ENCODE measurements at regions not wholly inside any gene's neighbourhood (a gene's known extent, or its start where the extent isn't known, plus 50 kb on each side); places are given as distances from the start of the nearest gene placed in this dataset.
"Not testable (repeated sequence)": the region's sequence is repeated elsewhere in the genome, so short reads cannot be mapped to it uniquely, and the experiment has no call there.

DNA sequence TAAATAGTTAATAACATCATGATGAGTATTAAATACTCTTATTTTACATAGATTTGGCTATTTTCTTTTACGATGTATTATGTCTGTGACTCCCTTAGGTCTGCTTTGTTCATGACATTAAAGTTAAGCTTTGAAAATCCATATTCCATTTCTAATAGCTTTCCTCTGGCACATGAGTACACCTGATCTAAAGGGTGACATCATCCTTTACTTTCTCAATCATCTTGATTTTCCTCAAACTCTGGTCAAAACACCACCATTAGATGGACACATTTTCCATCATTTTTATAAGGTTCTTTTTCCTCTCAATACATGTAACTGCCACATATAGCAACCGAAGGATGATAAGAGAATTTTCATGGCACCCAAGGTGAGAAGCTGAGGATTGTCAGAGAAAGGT, 54.3 kb upstream of the BDP1 start:
- H3K36me3 ChIP-seq; H3K27me3 ChIP-seq; H3K4me3 ChIP-seq; H3K9me3 ChIP-seq; DNase-seq; ATAC-seq; H3K27ac ChIP-seq; H3K4me1 ChIP-seq; intact Hi-C loops (cut with DNase I): not testable (repeated sequence)
- WGBS, 2 donors = 86 to 91% methylated on average over 2 of the region's 2 CpGs

DNA sequence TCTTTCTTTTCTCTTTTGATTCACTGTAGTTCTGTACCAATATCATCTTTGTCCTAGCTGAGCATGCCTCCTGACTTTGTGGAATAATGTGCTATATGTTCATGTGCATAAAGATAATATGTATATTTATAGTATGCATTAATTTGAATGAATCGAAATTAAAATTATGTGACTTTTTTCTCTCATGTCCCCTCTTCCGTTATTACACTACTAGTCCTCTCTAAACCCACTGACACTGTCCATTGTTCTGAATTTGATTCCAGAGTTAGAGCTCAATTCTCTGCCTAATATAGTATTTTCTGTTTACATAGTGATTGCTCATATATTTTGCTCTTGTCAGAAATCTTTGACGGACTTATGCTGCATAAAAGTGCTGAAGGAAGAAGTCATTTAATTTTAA, 53.9 kb upstream of the BDP1 start:
- H3K36me3 ChIP-seq; intact Hi-C loops (cut with DNase I); ATAC-seq; H3K4me1 ChIP-seq; H3K27ac ChIP-seq; H3K4me3 ChIP-seq; DNase-seq; H3K9me3 ChIP-seq: not testable (repeated sequence)
- WGBS, 2 donors = 70 to 71% methylated on average over 3 of the region's 3 CpGs
- peaks cover 0 to 13% (median 4%) of the 10 kb centered on the region in 7 donors for H3K27me3 ChIP-seq

- intact Hi-C loops (cut with DNase I); DNase-seq; H3K4me1 ChIP-seq; H3K9me3 ChIP-seq; ATAC-seq; H3K27ac ChIP-seq; H3K36me3 ChIP-seq; H3K4me3 ChIP-seq: not testable (repeated sequence)
- WGBS, 2 donors = 51 to 54% methylated on average over 5 of the region's 5 CpGs
- H3K27me3 ChIP-seq = peaks cover 0 to 24% (median 6%) of the 10 kb centered on the region in 7 donors
Measured at GRCh38 chr5:71404441-71404840, 51.0 kb upstream of the BDP1 start.

- intact Hi-C loops (cut with DNase I); H3K36me3 ChIP-seq; H3K4me1 ChIP-seq; H3K27ac ChIP-seq; H3K9me3 ChIP-seq; ATAC-seq; DNase-seq; H3K4me3 ChIP-seq: not testable (repeated sequence)
- 92 to 94% methylated on average over 2 of the region's 2 CpGs for WGBS, 2 donors
- H3K27me3 ChIP-seq = peaks cover 0 to 24% (median 6%) of the 10 kb centered on the region in 7 donors
Measured at GRCh38 chr5:71404936-71405335, 50.5 kb upstream of the BDP1 start.
